Upper lobe of left lung (tissue), 4 donors: ENCODE measurements at regions not wholly inside any gene's neighbourhood (a gene's known extent, or its start where the extent isn't known, plus 50 kb on each side); places are given as distances from the start of the nearest gene placed in this dataset.
"Not testable (repeated sequence)": the region's sequence is repeated elsewhere in the genome, so short reads cannot be mapped to it uniquely, and the experiment has no call there.

Experiments used
- CTCF ChIP-seq, 6 experiments: fragments of 450-650 bp in 4 of 6; fragments of 200-600 bp in 2 of 6; sonication (generic) in 2 of 6; IDR thresholded peaks; one replicate each; pipeline ENCODE4 v1.5.1; 2016 to 2019; ENCODE audit warnings: antibody characterized with exemption in 6 of 6
- POLR2A ChIP-seq, 4 donors: fragments of 450-650 bp; IDR thresholded peaks; one replicate each; pipeline ENCODE4 v1.5.1; 2016 to 2017; ENCODE audit warnings: antibody characterized with exemption in 4 of 4, mild to moderate bottlenecking in 2 of 4

GRCh38 chr4:131724847-131725246 is 1424.2 kb upstream of the PCDH10 start:
- TF ChIP-seq CTCF, POLR2A (IDR thresholded peaks at IDR 0.05): not testable (repeated sequence)
